ENCODE measurements at regions not wholly inside any gene's neighbourhood (a gene's known extent, or its start where the extent isn't known, plus 50 kb on each side); places are given as distances from the start of the nearest gene placed in this dataset.

DNA sequence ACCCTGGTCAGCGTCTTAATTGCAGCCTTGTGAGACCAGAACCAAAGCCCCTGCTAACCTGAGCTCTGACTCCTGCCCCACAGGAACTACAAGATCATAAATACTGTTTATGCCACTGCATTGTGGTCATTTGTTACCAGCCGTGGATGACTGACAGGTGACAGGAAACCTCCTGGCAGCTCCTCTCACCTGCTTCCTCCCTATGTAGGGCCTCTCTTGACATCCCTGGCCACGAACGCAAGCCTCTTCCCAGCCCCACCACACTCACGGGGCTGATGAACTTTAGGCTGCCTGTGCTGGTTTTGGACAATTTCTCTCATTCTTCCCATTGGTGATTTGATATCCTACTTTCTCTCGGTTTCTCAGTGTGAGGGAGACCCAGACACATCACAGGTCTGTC lies 357.2 kb upstream of the MYT1L start:
- Histone ChIP-seq H4K20me1 (replicated peaks; ENCODE audit: control insufficient read depth, insufficient read depth, low read length) (peaks cover 3% of the 10 kb centered on the region; the same call in 1 of the 2 replicates), H3K9me3 (replicated peaks; ENCODE audit: control insufficient read depth, insufficient read depth, low read depth, low read length) (no peaks in the 10 kb centered on the region), H3K4me2 (ENCODE audit: insufficient read depth, low read length) (no peak overlapping the region), H3K27me3 (ENCODE audit: control insufficient read depth in 2 of 2, insufficient read depth in 2 of 2, low read length in 2 of 2) (peaks cover 8 to 60% of the 10 kb centered on the region in 2 experiments; a peak in 4 of 5 replicates), H3K4me1 (replicated peaks in 1 of 2; ENCODE audit: control insufficient read depth in 2 of 2, insufficient read depth in 2 of 2, low read length in 2 of 2) (no peaks in the 10 kb centered on the region), H3K27ac (ENCODE audit: extremely low read depth, low read depth, low read length) (no peak overlapping the region), H2AFZ (ENCODE audit: low read depth, low read length) (no peak overlapping the region), H3K4me3 (no peak overlapping the region), H3K79me2 (ENCODE audit: control insufficient read depth, insufficient read depth, low read length) (no peaks in the 10 kb centered on the region), H3K9ac (ENCODE audit: insufficient read depth in 1 of 2, low read depth in 2 of 2, low read length in 2 of 2) (no peak overlapping the region), H3K36me3 (ENCODE audit: control insufficient read depth, insufficient read depth, low read length) (no peaks in the 10 kb centered on the region), H3K9me1 (ENCODE audit: control insufficient read depth, insufficient read depth, low read length) (no peaks in the 10 kb centered on the region)
- in situ Hi-C loops (cut with MboI), result no loop called here
- WGBS (ENCODE audit: insufficient coverage, low coverage, missing lambda C conversion rate), result 0% methylated on average over 6 of the region's 6 CpGs
- DNase-seq (ENCODE audit: extremely low read depth in 1 of 4, low spot score in 3 of 4) (no peak), ATAC-seq (no peak), FAIRE-seq (no peak)
- POLR2A ChIA-PET, result no interaction called here
- TF ChIP-seq ZBTB17 (CRISPR knock-in tag; IDR thresholded peaks at IDR 0.05), result no peak
- no peak for TF ChIP-seq DACH1 (IDR thresholded peaks at IDR 0.05; ENCODE audit: partially characterized antibody)
- no peak for TF ChIP-seq CHD4 (IDR thresholded peaks at IDR 0.05; ENCODE audit: insufficient read depth, insufficient replicate concordance, low read depth, low read length, poor library complexity, severe bottlenecking)
- TF ChIP-seq NFIX (CRISPR knock-in tag; IDR thresholded peaks at IDR 0.05; ENCODE audit: low read depth), result no peak
- TF ChIP-seq, protein P1, sequence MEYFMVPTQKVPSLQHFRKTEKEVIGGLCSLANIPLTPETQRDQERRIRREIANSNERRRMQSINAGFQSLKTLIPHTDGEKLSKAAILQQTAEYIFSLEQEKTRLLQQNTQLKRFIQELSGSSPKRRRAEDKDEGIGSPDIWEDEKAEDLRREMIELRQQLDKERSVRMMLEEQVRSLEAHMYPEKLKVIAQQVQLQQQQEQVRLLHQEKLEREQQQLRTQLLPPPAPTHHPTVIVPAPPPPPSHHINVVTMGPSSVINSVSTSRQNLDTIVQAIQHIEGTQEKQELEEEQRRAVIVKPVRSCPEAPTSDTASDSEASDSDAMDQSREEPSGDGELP (CRISPR knock-in tag; IDR thresholded peaks at IDR 0.05; ENCODE audit: borderline replicate concordance), result no peak
- TF ChIP-seq PHF21A (IDR thresholded peaks at IDR 0.05; ENCODE audit: borderline replicate concordance, low read depth), result no peak
- TF ChIP-seq ZSCAN32 (CRISPR knock-in tag; IDR thresholded peaks at IDR 0.05), result no peak
- TF ChIP-seq, protein P2, sequence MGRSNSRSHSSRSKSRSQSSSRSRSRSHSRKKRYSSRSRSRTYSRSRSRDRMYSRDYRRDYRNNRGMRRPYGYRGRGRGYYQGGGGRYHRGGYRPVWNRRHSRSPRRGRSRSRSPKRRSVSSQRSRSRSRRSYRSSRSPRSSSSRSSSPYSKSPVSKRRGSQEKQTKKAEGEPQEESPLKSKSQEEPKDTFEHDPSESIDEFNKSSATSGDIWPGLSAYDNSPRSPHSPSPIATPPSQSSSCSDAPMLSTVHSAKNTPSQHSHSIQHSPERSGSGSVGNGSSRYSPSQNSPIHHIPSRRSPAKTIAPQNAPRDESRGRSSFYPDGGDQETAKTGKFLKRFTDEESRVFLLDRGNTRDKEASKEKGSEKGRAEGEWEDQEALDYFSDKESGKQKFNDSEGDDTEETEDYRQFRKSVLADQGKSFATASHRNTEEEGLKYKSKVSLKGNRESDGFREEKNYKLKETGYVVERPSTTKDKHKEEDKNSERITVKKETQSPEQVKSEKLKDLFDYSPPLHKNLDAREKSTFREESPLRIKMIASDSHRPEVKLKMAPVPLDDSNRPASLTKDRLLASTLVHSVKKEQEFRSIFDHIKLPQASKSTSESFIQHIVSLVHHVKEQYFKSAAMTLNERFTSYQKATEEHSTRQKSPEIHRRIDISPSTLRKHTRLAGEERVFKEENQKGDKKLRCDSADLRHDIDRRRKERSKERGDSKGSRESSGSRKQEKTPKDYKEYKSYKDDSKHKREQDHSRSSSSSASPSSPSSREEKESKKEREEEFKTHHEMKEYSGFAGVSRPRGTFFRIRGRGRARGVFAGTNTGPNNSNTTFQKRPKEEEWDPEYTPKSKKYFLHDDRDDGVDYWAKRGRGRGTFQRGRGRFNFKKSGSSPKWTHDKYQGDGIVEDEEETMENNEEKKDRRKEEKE (IDR thresholded peaks at IDR 0.05; ENCODE audit: borderline replicate concordance in 1 of 2, control insufficient read depth in 1 of 2, low read depth in 2 of 2, low read length in 1 of 2), result no peak
- no peak for TF ChIP-seq SIN3A (IDR thresholded peaks at IDR 0.05; ENCODE audit: borderline replicate concordance in 2 of 2, control insufficient read depth in 1 of 2, low read depth in 2 of 2, low read length in 2 of 2)
- CTCF ChIA-PET (ENCODE audit: low intra/inter-chr PET ratio), result no interaction called here
- intact Hi-C loops (cut with micrococcal nuclease), result no loop called here
- BruUV-seq (replicated peaks), result no TSS peak

All from K562 (cell line).